HG03342 (cell line): ENCODE measurements at regions not wholly inside any gene's neighbourhood (a gene's known extent, or its start where the extent isn't known, plus 50 kb on each side); places are given as distances from the start of the nearest gene placed in this dataset.

Source experiments
- ATAC-seq: cut with Tn5 transposase; IDR thresholded peaks from one replicate; pipeline ENCODE4 v1.9.1; 2021; ENCODE audit warnings: mild to moderate bottlenecking, moderate library complexity; ENCODE audit not compliant: unreplicated experiment

- ATAC-seq: no peak
These were observed 104.7 kb upstream of the CRHR1 start for GRCh38 chr17:45679426-45679825.

- no peak for ATAC-seq
These were observed 103.8 kb upstream of the CRHR1 start for GRCh38 chr17:45680360-45680759.

DNA sequence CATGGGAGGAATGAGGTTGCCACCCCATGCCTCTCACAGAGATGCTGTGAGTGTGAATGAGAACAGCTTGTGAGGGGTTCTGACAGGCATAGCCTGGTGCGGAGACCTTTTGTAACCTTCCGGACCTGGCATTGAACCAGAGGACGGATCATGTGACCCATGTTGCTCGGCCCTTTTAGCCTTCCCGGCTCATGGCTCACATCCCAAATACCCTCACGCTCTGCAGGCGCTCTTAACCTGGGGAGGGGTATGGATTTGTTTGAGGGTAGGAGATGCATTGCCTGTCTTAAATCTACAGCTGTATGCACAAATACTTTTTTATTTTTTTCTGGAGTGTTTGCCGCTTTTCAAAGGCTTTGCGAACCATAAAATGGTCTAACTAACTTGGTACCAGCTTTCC is 102.4 kb upstream of the CRHR1 start:
- ATAC-seq: no peak

- no peak for ATAC-seq
These were observed 97.9 kb upstream of the CRHR1 start for GRCh38 chr17:45686250-45686649.

DNA sequence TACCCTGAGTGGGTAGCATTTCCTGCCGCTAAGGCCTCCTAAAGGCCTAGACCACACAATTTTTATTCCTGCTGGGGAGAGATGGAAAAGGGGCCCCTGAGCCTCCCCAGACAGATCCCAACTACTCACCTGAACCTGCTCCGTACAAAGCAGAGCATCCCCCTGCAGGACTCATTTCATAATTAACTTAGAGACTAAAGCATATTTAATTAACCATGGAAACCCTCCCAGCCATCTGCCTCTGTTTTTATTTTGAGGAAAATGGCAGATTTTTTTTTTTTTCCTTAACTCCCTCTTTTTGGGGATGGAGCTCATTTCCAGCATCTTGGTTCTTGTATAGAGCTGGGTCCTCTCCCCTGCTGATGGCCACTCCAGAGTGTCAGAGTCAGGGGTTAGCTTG is 96.5 kb upstream of the CRHR1 start:
- no peak for ATAC-seq

DNA sequence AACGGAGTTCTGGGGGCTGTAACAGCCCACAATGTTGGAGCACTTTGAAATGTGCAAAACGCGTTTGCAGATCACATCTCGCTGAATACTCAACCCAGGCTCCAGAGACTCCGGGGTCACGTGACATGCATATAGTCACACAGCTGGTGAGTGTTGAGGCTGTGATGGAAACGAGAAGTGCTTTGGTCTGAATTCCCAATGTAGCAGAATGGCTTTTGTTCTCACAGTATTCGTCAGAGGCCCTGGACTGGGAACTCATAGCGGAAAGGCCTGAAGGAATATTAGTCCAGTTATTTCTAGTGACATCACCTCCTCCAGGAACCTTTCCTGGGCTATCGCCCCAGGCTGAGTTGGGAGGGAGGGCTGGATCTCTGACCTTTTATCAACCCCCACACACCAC is 95.8 kb upstream of the CRHR1 start:
- ATAC-seq: no peak

DNA sequence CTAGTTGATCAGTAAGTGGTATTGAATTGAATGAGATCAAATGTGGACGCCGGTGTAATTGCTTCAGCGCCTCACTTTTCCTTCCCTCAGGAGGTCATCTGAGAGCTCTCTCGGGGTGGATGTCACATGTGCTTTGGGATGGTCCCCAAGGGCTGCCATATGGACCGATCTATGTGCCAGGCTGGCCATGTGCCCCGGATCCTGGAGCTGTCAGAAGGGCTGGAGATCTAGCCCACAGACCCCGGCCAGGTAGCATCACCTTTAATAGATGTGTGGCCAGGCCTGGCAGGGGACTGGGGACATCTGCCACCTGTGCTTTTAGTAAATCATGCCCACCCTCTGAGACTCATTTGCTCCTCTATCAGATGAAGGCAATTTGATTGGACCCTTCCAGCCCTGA is 95.3 kb upstream of the CRHR1 start:
- ATAC-seq: no peak

DNA sequence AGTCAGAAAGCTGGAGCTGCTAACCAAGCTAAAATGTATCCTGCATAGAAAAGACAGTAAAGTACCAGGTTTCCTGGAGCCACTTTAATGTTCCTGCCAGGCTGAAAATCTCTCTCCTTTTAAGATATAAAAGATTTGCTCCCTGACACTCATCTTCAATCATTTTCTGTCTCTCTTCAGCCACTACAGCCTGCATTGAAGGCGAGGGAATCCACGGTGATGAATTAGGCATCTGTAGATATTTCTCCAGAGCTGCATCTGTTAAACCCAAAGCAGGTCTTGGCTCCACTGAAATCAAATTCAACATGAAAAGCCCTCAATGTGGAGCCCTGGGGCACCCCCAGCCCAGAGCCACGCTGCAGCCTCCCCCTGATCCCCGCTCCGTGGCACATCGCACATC is 94.7 kb upstream of the CRHR1 start:
- no peak for ATAC-seq

- ATAC-seq: no peak
These were observed 93.4 kb upstream of the CRHR1 start for GRCh38 chr17:45690625-45691275.

- no peak for ATAC-seq
These were observed 91.5 kb upstream of the CRHR1 start for GRCh38 chr17:45692661-45693060.

DNA sequence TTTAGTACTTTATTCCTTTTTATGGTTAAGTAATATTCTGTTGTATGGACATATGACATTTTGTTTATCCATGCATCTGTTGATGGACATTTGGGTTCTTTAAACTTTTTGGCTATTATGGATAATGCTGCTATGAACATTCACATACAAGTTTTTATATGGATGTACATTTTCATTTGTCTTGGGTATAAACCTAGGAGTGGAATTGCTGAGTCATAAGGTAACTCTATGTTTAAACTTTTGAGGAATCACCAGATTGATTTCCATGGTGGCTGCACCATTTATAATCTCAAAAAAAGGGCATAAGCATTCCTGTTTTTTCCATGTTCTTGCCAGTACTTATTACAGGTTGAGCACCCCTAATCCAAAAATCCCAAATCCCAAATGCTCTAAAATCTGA is 90.3 kb upstream of the CRHR1 start:
- no peak for ATAC-seq

DNA sequence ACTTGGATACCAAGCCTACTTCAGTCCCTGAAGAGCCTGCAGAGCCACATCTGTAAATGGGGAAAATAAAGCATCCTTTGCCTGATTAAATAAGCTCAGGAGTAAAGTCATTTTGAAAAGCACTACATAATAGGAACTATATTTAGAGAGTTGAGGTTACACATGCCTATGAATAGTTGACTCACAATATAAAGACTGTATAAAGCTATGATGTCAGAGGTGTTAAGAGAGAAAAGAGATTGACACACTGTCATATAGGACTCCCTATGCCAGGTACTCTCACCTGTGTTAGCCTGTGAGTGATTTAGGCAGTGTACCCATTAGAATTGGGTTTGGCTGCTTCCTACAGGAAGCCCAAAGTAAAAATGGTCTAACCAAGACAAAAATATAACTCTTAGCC is 87.7 kb upstream of the CRHR1 start:
- ATAC-seq: no peak

GRCh38 chr17:45697076-45697475 is 87.0 kb upstream of the CRHR1 start:
- no peak for ATAC-seq

DNA sequence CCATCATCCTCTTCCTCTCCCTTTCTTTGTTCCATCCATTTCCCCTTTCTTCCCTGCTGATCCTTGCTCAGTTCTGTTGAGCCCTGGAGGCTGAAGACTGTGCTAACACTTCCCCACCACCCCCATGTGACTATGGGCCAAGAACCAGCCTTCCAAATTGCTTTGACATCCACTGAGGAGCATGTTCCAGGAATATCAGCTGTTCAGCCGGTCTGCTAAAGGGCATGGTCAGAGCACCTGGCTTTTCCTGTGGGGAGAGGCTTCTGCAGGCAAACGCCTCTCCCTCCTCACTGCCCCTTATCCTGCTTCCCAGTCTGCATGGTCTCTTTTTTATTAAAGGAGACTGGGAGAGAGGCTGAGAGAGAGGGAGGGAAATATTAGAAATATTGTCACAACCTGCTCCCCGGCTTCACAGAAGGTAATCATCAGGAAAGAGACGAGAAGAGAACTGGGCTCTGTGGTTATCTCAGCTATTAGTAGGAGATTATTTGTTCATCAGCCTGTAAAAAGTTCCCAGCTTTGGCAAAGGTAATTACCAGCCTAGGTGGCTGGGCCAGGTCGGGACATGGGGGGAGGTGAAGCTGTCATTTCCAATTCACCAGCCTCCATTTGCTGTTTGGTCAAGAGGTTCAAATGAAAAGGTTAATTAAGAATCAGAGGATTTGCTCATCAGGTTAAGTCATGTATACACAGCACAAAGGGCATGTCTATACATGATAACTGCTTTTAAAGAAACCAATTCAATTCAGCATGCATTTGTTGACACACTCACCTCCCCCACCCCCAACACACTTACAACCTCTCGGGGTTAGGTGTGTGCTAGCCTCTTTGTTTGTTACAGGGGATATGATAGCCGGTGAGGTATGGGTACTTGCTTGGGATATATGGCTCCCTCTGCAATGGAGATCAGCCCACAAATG is 83.7 kb upstream of the CRHR1 start:
- ATAC-seq: no peak

DNA sequence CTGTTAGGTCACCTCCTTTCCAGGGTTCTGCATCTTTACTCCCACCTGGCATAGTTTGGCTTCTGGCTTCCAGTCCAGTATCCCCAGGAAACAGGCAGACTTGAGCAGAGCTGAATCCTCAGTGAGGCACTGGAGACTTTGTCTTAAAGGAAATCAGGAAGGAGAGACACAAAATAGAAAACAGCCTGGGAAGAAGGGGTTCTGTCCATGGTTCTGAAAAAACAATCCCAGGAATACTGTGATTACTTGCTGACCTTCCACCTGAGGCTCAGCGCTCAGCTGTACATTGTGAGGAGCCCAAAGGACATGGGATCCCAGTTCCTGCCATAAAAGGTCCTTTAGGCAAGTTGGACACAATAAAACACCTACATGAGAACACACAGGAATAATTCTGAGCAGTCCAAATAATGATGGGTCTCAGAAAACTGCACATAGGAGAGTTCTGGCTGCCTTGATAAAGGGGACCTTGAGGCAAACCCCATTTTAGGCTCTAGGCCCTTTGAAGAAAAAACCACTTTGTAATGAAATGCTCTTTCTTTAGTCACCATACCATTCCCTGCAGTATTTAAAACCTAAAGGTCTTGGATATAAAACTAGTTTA is 81.4 kb upstream of the CRHR1 start:
- ATAC-seq: no peak

DNA sequence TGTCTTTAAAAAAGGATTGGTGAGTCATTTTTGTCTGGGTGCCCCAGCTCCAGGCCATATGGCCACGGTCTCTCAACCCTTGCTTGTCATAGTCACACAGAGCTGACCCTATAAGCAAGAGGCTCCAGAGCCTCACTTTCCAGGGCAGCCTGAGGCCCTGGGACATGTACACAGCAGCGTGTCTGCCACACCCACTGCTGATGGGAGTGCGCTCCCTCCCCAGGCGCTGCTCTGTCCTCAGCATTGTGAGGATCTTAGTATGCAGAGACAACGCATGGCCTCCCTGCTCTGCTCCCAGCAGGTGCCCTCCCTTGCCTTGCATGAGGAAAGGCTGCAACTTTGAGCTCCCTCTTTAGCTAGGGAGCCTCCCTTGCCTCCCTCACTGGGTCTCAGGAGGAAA is 80.8 kb upstream of the CRHR1 start:
- ATAC-seq: no peak

DNA sequence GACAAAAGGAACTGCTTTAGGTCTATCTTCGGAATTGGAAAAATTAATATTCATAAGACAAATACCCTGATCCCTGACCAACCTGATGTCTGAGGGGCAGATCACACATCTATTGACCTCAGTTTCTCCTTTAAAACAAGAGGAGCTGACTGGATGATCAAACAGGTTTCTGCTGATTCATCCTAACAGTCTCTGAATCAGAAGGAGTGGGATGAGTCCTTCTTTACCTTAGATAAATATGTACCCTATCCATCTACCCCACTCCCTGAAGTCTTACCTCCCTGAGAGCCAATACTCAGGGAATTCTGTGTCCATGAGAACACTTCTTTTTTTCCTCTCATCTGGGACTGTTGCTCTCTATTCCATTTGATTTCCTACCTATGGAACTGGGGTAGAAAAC is 80.3 kb upstream of the CRHR1 start:
- no peak for ATAC-seq

DNA sequence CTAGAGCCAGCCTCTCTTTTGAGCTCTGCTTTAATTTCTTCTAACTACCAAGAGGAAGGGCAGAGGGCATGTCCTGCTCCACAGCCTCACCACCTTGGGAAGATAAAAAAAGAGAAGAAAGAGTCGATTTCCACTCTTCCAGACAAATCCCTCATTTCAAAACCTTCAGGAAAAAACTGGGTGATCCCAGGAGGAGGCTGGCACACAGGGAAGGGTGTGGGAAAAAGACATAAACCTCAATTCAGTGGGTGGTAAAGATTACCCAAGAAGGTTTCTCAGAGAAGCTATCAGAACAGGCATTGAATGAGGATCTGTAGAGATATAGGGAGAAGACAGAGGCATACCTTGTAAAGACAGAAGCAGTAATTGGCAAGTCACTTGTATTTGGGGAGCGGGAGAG is 79.9 kb upstream of the CRHR1 start:
- no peak for ATAC-seq

DNA sequence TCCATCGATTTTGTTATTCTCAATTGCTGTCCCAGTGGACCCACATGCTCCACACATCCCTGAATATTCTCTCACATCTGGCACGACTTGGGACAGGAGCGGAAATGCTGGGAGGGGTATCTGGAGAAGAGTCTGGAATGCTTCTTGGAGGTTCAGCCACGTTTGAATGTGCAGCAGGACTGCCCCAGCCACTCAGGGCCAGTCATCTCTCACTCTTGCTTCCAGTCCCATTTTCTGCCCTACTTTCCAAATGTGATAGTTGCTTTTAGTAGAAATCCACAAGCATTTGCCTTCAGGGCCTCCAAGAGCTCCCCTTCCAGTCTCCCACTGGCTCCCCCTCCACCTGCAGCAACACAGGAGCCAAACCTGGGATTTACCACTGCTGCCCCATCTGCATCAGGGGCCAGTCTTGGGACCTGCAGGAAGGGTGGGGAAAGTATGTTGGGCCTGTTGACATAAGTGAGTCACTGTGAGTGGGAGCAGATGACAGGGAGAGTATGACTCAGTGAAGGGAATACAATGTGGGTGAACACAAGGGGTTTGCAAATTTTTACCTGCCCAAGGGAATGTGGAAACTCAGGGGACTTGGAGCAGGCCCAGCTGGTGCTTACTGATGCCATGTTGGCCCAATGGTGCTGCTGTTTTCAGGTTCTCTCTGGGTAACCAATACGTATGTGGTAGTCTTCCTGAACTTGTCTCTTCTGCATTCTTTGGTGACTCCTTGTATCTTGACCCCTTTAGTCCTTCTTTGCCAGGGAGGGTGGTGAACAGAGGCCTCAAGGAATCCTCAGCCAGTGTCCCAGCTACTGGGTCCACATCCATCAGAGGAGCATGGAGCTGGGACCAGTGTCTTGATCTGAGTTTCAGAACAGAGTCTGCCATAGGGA is 78.8 kb upstream of the CRHR1 start:
- ATAC-seq: no peak

GRCh38 chr17:45706033-45706432 is 78.1 kb upstream of the CRHR1 start:
- no peak for ATAC-seq

DNA sequence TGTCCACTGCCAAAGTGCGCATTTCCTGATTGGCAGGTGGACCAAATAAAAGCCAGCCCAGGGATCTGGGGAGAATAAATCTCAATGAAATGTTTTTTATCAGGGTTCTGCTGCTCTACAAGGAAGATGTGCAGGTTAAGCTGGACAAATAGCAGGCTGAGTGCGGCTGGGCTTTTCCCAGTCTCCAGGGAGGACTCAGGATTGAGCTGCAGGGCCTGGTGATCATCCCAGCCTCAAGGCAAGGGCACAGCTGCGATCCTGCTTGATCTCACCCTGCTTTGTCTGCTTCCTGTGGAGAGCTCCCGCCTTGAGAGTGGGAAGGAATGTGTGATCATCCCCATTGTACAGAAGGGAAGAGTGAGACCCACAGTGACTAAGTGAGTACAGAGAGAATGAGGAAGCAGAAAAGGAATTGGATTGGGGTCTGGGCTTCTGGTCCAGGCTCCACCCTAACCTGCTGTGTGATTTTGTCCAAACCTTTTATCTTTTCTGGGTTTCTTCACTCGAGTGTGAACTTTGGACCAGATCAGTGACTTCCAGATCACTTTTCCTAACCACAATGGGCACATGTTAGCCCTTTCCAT is 75.3 kb upstream of the CRHR1 start:
- ATAC-seq: no peak
